ENCODE measurements at regions not wholly inside any gene's neighbourhood (a gene's known extent, or its start where the extent isn't known, plus 50 kb on each side); places are given as distances from the start of the nearest gene placed in this dataset.

GRCh38 chr16:26281381-26282110, 589.8 kb downstream of the HS3ST4 start:
- DNase-seq (ENCODE audit: low read depth, low spot score) = no peak

- no peak for DNase-seq (ENCODE audit: low read depth, low spot score)
These were observed 604.0 kb downstream of the HS3ST4 start for GRCh38 chr16:26295625-26296304.

GRCh38 chr16:26301516-26301915, 609.8 kb downstream of the HS3ST4 start:
- no peak for DNase-seq (ENCODE audit: low read depth, low spot score)

DNA sequence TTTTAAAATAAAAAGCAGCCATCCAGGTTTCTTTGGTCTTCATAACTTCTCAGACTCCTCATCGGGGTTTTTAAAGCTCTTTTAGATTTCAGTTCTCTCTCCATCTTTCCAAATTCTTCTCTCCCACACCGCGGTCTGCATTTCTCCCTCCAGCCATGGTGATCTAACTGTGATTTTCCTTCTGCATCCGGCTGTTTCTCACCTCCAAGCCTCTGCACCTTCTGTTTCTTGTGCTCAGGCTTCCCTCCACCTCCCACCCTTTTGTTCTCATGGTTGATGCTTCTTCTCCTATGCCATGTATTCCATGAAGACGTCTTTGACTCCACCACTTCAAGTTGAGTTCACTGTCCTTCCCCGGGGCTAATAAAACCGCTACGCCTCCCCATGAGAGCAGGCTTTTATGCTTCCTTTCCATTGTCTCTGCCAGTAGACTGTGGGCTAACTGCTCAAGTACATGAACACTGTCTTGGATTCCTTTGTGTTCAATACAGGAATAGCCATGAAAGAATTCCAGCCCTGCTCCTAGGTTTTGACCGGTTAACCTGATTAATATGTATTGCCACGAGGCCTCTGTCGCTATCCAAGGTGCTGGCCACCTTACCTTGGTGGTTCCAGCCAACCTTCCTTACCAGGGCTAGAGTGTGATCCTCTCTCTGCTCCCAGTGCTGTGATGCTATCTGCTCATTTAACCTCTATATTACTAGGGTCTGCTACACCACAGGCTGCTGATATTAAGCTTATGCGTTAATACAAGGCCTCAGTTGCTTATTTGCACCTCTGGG, 625.1 kb downstream of the HS3ST4 start:
- no peak for DNase-seq (ENCODE audit: low read depth, low spot score)

DNA sequence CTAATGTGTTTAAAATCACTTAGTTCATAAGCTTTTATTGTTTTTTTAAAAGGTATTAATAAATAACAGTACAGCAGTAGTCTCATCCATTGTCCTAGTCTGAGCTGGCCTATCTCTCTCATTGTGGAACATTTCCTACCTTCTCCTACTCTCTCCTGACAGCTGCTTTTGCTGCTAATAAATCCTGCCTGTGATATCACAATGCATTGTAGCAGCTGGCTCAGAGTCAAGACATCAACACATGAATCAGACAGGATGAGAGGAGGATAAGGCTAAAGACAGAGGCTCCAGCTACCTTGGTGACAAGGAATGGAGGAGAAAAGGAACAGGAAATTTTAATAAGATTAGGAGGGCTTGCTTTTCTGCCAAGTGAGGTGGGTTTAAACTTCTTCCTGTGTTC, 626.1 kb downstream of the HS3ST4 start:
- DNase-seq (ENCODE audit: low read depth, low spot score) = no peak

- no peak for DNase-seq (ENCODE audit: low read depth, low spot score)
These were observed 638.9 kb downstream of the HS3ST4 start for GRCh38 chr16:26330654-26331053.

DNA sequence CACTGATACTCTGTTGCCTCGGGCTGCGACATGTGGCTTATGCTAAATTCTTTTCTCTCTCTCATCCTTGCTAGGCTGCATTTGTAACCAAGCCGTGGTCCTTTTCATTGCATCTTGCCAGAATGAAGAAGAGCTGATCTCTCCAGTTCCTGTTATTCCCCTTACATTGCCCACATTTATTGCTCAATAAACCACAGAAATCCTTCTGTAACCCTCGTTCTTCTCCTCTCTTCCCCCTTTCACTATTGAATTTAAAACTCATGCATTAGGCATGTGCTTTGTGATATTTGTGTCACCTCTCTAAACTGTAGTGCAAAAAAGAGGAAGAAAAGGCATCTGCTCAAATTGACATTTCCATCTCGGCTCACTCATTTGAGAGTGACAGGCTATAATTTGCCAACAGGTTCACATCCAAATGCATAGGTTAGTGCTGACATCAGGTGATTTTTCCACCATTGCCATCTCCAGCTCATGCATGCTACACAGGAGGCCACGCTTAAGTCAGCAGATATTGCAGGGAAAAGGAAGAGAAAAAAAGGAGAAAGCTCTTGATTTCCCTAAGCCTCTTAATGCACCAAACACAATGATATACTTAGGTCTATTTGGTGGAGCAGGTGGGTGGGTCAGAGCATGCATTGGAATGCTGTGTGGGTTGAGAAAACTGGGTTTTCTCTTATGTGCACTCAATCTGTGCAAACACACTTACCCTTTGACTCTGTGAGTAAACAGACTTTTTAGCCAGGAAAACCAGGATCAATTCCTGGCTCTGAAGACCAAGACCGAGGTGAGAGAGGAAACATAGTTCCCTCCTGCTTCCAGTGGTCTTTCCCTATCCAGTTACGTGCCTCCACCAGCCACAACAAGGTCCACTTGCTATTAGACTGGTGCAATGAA, 642.7 kb downstream of the HS3ST4 start:
- no peak for DNase-seq (ENCODE audit: low read depth, low spot score)

DNA sequence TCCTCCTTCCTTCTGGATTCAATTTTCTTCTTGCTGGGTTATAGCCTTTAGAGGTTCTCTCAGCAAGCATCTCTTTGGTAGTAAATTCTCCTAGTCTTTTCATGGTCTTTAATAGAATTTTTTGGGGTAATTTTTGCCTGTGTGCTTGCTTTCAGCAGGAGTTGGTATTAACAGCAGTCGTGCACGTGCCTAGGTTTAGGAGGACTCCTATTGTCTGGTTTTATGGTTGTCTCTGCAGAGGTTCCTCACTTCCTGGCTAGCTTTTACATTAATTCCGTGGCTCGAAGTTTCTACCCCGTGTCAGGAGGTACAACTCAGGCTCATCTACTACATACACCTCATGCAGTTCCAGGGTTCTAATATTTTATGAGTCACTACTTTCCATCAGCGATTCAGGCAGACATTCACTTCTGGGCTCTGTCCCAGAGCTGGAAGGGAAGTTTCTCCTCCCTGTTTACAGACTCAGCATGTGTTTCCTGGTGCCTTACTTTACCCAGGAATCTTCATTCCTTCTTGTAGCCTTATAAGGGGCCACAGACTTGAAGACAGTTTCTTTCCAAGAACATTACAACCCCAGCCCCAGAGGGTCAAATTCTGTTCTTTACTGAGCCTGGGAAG, 643.6 kb downstream of the HS3ST4 start:
- no peak for DNase-seq (ENCODE audit: low read depth, low spot score)

- DNase-seq (ENCODE audit: low read depth, low spot score) = no peak
These were observed 650.9 kb downstream of the HS3ST4 start for GRCh38 chr16:26342621-26343020.

DNA sequence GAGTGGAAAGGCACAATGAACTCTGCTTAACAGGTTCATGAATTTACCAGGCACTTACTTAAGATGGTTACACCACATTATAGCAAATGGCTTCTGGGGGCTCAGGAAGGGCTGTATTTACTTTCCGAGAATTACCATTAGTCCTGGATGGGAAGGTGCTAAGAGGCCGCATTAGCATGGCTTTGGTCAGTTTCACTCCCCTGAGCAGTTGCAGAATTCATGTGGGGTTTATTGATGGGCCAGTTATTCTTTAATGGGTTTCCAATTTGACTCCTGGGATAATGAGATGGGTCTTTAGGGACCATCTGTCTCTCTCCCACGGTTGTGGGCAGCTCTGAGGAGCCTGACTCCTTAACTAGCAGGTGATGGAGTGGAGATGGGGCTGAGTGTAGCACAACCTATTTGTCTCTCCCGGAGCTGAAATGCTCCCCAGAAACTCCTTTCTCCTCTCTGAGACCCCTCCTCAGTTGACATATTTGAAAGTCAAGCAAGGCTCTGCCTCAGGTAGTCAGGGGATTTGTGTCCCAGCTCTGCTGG, 652.5 kb downstream of the HS3ST4 start:
- DNase-seq (ENCODE audit: low read depth, low spot score) = no peak

DNA sequence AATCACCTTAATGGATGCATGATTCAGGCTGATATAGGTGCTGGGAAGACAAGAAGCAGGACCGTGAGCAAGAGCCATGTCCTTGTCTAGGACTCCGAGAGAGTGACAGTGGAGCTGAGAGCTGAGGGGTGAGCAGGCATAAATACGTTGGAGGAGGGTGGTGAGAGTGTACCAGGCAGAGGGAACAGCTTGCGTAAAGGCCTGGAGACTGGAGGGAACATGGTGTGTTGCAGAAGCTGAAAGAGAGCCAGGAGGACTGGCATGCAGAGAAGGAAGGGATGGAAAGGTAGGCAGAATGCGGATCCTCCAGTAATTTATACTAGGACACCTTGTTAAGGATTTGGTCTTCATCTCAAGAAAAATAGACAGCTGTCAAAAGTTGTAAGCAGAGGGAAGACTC, 653.2 kb downstream of the HS3ST4 start:
- no peak for DNase-seq (ENCODE audit: low read depth, low spot score)

DNA sequence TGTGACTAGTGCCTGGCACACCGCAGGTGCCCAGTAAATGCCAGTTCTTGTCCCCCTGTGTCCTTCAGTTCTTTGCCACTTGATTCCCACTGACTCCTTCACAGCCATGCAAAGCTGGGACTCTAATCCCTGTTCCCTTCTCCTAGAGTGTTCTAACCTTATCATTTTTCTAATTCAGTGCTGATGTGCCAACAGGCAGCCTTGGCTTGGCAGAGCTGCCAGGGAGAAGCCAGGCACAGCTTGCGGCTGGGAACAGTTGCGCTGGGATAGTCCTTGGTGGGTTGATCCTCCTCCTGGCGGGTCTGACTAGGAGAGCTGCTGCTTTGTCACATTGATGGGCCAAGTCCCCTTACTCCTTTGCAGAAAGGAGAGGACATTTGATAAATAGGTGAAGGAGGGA, 654.2 kb downstream of the HS3ST4 start:
- no peak for DNase-seq (ENCODE audit: low read depth, low spot score)

DNA sequence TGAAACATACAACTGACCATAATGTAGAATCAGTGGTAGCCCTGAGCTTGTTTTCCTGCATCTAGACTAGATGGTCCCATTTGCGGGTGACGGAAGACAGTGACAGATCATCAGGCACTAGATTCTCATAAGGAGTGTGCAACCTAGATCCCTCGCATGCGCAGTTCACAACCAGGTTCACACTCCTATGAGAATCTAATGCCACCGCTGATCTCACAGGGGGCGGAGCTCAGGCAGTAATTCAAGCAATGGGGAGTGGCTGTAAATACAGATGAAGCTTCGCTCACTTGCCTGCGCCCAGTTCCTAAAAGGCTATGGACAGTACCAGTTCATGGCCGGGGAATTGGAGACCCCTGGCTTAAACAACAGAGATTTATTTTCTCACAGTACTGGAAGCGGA, 656.3 kb downstream of the HS3ST4 start:
- DNase-seq (ENCODE audit: low read depth, low spot score) = no peak

DNA sequence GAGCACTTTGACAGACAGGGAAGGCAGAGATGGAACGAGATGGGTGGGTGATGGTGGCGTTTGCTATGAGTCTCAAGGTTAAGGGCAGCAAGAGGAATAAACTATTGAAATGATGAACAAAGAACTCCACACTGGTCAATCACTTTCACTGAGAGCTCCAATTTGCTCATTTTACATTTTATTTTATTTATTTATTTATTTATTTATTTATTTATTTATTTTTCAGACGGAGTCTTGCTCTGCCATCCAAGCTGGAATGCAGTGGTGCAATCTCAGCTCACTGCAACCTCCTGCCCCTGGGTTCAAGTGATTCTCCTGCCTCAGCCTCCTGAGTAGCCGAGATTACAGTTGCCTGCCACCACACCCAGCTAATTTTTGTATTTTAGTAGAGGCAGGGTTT, 669.1 kb downstream of the HS3ST4 start:
- DNase-seq (ENCODE audit: low read depth, low spot score) = no peak

DNA sequence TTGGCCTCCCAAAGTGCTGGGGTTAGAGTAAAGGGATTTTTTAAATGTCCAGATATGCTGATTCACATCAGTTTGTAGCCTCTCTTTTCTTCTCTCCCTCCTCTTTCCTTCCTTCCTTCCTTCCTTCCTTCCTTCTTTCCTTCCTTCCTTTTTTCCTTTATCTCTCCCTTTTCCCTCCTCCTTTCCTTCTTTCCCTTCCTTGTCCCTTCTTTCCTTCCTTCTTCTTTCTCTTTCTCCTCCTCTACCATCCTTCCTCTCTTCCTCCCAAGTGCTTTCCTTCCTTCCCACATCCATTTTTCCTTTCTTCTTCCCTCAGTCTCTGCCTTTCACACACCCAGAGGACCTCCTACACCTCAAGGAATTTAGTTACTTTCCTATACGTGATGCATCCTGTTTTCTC, 671.8 kb downstream of the HS3ST4 start:
- no peak for DNase-seq (ENCODE audit: low read depth, low spot score)

- no peak for DNase-seq (ENCODE audit: low read depth, low spot score)
These were observed 673.6 kb downstream of the HS3ST4 start for GRCh38 chr16:26365161-26365940.

DNA sequence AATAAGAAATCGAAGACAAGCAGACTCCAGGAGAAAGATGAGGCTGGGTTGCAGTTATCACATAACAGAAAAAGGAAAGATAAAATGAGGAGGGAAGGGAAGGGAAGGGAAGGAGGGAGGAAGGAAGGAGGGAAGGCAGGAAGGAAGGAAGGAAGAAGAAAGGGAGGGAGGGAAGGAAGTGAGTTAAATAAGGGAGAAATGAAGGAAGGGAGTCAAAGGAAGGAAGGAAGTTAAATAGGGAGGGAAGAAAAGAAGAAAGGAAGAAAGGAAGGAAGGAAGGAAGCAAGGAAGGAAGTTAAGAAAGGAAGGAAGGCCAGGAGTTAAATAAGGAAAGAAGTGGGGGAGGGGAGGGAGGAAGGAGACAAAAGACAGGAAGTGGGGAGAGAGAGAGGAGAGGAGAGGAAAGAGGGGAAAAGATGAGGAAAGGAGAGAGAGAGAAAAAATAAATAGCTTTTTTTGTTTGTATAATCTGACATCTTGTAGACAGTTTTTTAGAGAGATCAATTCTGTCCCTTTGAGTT, 679.6 kb downstream of the HS3ST4 start:
- no peak for DNase-seq (ENCODE audit: low read depth, low spot score)

GRCh38 chr16:26374279-26374925, 682.6 kb downstream of the HS3ST4 start:
- no peak for DNase-seq (ENCODE audit: low read depth, low spot score)

DNA sequence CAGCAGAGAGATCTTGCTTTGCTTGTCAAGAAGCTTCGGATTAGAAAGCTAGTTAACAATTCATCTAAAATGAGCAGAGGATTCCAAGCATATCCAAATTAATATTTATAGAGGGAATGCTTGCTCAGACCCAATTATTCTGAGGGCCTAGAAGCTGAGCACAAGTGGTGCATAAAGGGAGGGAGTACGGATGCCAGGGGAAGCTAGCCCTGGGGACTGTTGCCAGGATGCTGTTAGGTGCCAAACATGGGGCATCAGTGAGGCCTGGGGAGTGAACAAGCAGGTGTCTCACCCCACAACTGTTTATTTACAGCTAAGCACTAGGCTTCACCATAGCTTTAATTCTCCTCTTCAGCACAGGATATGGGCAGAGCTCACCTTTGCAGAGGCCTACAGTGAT, 684.1 kb upstream of the C16orf82 start:
- DNase-seq (ENCODE audit: low read depth, low spot score) = no peak
